ENCODE measurements at regions not wholly inside any gene's neighbourhood (a gene's known extent, or its start where the extent isn't known, plus 50 kb on each side); places are given as distances from the start of the nearest gene placed in this dataset.

DNA sequence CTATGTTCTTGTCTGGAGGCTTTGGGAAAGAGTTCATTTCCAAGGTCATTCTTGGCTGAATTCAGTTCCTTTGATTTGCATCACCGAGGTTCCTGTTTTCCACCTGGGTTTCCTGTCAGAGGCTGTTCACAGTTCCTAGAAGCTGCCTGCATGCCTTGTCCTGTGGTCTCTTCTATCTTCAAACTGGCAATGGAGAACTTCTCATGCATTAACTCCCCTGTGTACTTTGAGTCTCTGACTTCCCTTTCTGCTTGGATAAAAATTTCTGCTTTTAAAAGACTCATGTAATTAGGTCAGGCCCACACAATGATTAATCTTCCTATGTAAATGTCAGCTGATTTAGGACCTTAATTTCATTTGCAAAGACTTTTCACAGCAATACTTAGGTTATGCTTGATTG, 499.3 kb upstream of the FANCL start:
- Mint-ChIP-seq H3K27ac (no peak overlapping the region), H3K4me1 (ENCODE audit: low read depth in 2 of 2) (no peaks in the 10 kb centered on the region), H3K36me3 (ENCODE audit: insufficient read depth) (no peaks in the 10 kb centered on the region), H3K4me3 (no peak overlapping the region), H3K27me3 (no peaks in the 10 kb centered on the region), H3K9me3 (peaks cover 6 to 7% of the 10 kb centered on the region in 2 donors)
- ATAC-seq (replicated peaks) (no peak), DNase-seq (no peak)

GRCh38 chr2:58739033-58739432, 497.9 kb upstream of the FANCL start:
- DNase-seq (no peak), ATAC-seq (replicated peaks) (no peak)
- no peaks in the 10 kb centered on the region for H3K4me1 Mint-ChIP-seq (ENCODE audit: low read depth in 2 of 2)
- no peak overlapping the region for H3K27ac Mint-ChIP-seq
- H3K27me3 Mint-ChIP-seq: no peaks in the 10 kb centered on the region
- no peak overlapping the region for H3K4me3 Mint-ChIP-seq
- H3K9me3 Mint-ChIP-seq: peaks cover 0 to 3% of the 10 kb centered on the region in 2 donors
- H3K36me3 Mint-ChIP-seq (ENCODE audit: insufficient read depth): no peaks in the 10 kb centered on the region

- H3K27ac Mint-ChIP-seq: no peak overlapping the region
- no peaks in the 10 kb centered on the region for H3K9me3 Mint-ChIP-seq
- no peaks in the 10 kb centered on the region for H3K36me3 Mint-ChIP-seq (ENCODE audit: insufficient read depth)
- H3K4me3 Mint-ChIP-seq: no peak overlapping the region
- H3K4me1 Mint-ChIP-seq (ENCODE audit: low read depth in 2 of 2): no peaks in the 10 kb centered on the region
- ATAC-seq (replicated peaks) (no peak), DNase-seq (no peak)
- H3K27me3 Mint-ChIP-seq: no peaks in the 10 kb centered on the region
Observed at GRCh38 chr2:58734365-58734764, 493.2 kb upstream of the FANCL start.

GRCh38 chr2:58732999-58733398, 491.9 kb upstream of the FANCL start:
- no peaks in the 10 kb centered on the region for H3K4me1 Mint-ChIP-seq (ENCODE audit: low read depth in 2 of 2)

DNA sequence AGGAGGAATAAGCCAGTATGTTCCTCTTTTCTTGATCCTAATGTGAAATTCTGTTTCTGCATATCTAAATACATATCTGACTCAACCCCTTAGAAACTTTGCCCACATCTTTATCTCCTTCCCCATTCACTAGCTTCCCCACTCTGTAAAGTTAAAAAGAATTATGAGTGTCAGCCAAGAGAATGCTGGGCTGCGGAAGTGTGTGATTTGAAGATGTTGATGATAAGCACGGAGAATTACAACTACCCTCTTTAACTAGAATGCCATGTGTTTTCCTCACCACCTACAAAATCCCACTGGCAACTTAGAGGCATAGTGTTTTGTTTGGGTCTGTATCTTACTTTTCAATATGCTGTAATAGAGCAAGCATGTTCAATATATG, 490.4 kb upstream of the FANCL start:
- ATAC-seq (replicated peaks) (no peak), DNase-seq (no peak)
- Mint-ChIP-seq H3K4me1 (ENCODE audit: low read depth in 2 of 2) (no peaks in the 10 kb centered on the region), H3K4me3 (no peak overlapping the region), H3K27me3 (no peaks in the 10 kb centered on the region), H3K9me3 (no peaks in the 10 kb centered on the region), H3K36me3 (ENCODE audit: insufficient read depth) (no peaks in the 10 kb centered on the region), H3K27ac (no peak overlapping the region)

More at GRCh38 chr2:58732999-58733398, 491.9 kb upstream of the FANCL start:
- no peaks in the 10 kb centered on the region for H3K27me3 Mint-ChIP-seq
- no peak overlapping the region for H3K4me3 Mint-ChIP-seq
- ATAC-seq (replicated peaks) (no peak), DNase-seq (no peak)
- H3K27ac Mint-ChIP-seq: no peak overlapping the region
- no peaks in the 10 kb centered on the region for H3K9me3 Mint-ChIP-seq
- no peaks in the 10 kb centered on the region for H3K36me3 Mint-ChIP-seq (ENCODE audit: insufficient read depth)

DNA sequence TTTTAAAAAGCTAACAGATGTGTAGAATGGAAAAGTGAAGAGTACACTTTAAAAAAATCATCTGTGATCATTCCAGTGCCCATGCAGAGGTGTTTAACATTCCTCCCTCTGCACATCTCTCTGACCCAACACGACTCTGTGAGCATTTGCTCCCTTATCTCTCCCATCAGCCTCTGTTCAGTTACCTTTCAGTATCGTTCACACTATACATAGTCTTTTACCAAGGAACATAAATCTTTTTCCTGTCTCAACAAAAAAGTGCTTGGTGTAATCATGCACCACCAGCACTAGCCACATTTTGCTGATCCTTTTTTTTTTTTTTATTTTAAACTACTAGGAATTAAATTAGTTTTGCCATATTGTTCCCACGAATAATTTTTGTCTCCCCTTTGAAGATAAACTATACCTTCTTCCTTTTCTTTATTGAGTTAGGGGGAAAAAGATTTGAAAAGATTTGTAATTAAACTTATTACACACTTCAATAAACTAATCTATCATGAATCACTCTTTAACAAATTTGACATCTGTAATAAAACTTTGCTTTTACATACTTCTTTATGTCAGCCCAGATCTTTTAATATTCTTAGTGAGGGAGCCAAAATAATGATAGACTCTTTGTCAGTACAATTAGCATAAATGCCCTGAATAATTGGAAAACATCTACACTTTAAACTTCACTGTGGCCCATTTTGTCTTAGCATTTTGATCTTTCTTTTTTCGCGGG, 489.8 kb upstream of the FANCL start:
- Mint-ChIP-seq H3K36me3 (ENCODE audit: insufficient read depth) (no peaks in the 10 kb centered on the region), H3K9me3 (no peaks in the 10 kb centered on the region), H3K4me1 (ENCODE audit: low read depth in 2 of 2) (no peaks in the 10 kb centered on the region), H3K27me3 (no peaks in the 10 kb centered on the region), H3K4me3 (no peak overlapping the region), H3K27ac (no peak overlapping the region)
- ATAC-seq (replicated peaks): no peak
- DNase-seq: no peak

DNA sequence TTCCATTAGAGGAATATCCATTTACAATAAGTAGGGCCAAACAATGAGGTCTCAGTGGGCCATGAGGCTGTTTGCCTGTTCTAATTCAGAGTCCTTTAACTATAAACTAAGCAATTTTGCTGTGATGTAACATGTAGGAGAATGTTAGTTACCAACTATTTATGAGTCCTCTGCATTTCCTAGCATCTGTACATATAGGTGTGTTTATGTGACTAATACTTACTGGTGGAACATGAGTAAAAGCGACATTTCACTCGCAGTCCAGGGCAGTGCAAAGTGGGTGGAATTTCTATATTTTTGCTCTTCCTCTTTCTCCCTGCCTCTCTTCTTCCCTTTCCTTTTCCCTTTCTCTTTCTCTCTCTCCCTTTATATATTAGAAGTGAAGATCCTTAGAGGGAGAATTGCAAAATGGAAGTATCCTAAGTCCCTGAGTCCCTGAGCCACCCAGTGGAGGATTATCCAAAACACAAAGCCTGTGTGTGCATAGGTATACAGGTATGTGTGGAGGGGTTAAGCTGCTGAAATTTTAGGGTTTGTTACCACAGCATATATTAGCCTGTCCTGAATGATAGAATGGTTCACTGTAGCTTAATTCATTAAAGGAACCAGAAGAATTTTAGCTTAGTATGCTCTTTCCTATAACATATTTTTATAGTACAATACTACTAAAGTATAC, 487.0 kb upstream of the FANCL start:
- DNase-seq: no peak
- no peaks in the 10 kb centered on the region for H3K36me3 Mint-ChIP-seq (ENCODE audit: insufficient read depth)
- no peaks in the 10 kb centered on the region for H3K4me1 Mint-ChIP-seq (ENCODE audit: low read depth in 2 of 2)
- no peak for ATAC-seq (replicated peaks)
- no peaks in the 10 kb centered on the region for H3K27me3 Mint-ChIP-seq
- H3K9me3 Mint-ChIP-seq: no peaks in the 10 kb centered on the region
- H3K4me3 Mint-ChIP-seq: no peak overlapping the region
- H3K27ac Mint-ChIP-seq: no peak overlapping the region

DNA sequence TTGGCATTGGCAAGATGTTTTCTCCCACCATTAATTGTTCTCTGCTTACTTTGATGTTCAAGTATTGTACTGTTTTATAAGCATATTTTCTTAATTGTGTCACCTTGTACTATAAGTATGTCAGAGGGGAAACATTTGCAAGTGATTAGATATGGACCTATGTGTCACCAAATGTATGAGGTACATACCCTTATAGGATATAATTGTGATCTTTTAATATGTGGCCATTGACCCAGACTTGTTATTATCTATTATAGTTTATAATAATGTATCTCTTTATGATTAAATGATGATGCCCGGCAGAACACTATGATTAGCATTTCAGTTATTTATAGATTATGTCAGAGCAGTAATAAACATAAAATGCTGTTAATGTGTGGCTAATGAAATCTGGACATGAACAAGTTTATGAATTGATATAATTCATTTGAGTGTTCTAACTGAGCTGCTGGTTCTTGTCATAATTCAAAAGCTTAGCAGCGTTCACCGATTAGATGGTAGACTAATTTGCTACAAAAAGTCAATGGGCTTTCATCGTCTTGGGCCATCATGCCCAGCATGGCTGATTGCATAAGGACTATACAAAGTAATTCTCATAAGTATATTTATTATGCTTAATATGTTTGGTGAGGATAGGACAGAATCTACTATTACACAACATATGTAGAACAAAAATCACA, 480.9 kb upstream of the FANCL start:
- Mint-ChIP-seq H3K4me1 (ENCODE audit: low read depth in 2 of 2) (no peaks in the 10 kb centered on the region), H3K4me3 (no peak overlapping the region), H3K27ac (no peak overlapping the region), H3K36me3 (ENCODE audit: insufficient read depth) (no peaks in the 10 kb centered on the region), H3K27me3 (no peaks in the 10 kb centered on the region), H3K9me3 (peaks cover 0 to 1% of the 10 kb centered on the region in 2 donors)
- no peak for ATAC-seq (replicated peaks)
- no peak for DNase-seq

DNA sequence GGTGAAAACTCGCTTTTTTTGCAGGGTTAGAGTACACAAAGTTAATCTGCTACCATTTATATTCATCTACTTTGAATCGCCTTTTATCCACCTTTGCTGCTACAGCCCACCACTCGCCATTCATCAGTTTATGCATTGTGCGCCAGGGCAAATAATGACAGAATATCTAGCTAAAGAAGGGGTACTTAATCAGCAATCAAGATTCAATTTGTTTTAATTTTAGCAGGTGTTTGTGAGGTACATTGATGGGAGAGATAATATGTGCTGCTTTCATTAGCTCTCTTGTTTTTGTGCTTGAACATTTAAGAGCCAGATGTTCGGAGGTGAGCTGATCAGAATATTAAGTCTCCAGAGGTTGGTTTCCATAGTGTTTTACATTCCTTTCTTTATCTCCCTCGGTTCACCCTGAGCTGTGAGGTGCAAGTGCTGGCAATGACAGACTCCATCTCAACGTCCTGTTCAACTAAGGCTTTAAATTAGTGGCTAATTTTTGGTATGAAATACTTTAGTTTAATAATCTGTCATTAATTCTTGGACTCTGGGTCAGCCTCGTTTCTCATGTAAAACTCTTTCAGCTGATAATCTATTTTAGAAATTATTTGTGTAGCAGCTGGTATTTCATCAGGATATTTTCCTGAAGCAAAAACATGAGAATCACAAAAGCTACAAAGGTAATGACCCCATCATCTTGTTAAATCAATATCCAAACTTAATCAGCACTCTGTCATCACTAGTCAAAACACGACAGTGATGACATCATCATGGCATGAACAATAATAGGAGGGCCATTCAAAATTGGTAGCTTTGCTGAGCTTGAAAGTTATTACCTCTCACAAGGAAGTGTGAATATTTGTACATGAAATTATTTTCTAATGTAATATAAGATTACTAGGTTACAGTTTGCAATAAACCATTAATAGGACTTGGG, 479.9 kb upstream of the FANCL start:
- Mint-ChIP-seq H3K4me3 (no peak overlapping the region), H3K27me3 (no peaks in the 10 kb centered on the region), H3K9me3 (peaks cover 3 to 5% of the 10 kb centered on the region in 2 donors), H3K4me1 (ENCODE audit: low read depth in 2 of 2) (no peaks in the 10 kb centered on the region), H3K36me3 (ENCODE audit: insufficient read depth) (no peaks in the 10 kb centered on the region), H3K27ac (no peak overlapping the region)
- ATAC-seq (replicated peaks) (no peak), DNase-seq (no peak)

DNA sequence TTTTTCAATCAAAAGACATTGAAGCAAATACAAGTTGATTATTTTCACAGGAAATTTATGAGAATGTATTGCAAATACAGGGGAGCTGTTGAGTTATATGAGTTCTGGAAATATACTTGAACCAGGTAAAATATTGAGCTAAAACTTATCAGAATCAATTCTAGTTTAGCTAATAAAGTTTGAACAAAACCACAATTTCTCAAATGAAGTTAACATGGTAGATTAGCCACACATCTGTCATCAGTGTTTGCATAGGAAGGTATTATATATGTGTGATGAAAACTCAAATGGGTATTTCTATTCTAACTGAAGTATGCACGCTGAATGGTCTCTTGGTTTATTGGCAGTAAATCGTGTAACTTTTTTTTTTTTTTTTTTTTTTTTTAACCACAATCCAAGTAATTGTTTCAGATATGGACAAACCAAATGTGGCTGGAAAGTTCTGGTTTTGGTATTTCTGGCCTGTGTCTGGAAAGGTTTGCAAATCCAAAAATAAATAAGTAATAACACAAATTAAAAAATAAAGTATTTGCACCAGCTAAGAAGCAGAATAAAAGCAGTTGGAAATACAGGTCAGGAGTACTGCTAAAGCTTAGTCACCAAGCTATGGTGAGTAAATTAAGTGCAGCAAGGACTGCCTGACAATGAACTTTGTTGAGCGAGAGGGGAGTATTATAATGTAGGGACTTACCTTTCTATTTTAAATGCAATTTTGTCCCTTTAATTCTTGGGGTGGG, 479.1 kb upstream of the FANCL start:
- no peak for ATAC-seq (replicated peaks)
- H3K4me3 Mint-ChIP-seq: no peak overlapping the region
- DNase-seq: no peak
- H3K36me3 Mint-ChIP-seq (ENCODE audit: insufficient read depth): no peaks in the 10 kb centered on the region
- H3K27ac Mint-ChIP-seq: no peak overlapping the region
- no peaks in the 10 kb centered on the region for H3K27me3 Mint-ChIP-seq
- H3K9me3 Mint-ChIP-seq: peaks cover 5 to 9% of the 10 kb centered on the region in 2 donors
- no peaks in the 10 kb centered on the region for H3K4me1 Mint-ChIP-seq (ENCODE audit: low read depth in 2 of 2)

DNA sequence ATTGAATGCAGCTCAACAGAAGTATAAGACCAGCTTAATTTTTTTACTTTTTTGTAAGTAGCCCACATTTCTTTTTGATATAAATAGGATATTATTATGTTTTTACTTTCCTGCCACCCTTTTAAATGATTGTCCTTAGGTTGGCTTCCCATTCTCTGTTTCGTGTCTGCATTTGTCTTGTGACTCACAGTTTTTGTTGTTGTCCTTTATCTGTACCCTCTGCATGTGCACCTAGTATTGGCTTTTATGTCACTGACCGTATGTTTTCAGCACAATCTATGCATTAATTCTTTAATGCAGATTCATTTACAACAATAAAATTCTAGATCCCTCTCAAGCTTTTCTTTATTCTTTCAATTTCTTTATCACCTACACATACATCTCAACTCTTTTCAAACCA, 474.2 kb upstream of the FANCL start:
- H3K4me3 Mint-ChIP-seq: no peak overlapping the region
- no peaks in the 10 kb centered on the region for H3K4me1 Mint-ChIP-seq (ENCODE audit: low read depth in 2 of 2)
- no peaks in the 10 kb centered on the region for H3K36me3 Mint-ChIP-seq (ENCODE audit: insufficient read depth)
- ATAC-seq (replicated peaks) (no peak), DNase-seq (no peak)
- H3K9me3 Mint-ChIP-seq: peaks cover 5 to 9% of the 10 kb centered on the region in 2 donors
- H3K27ac Mint-ChIP-seq: no peak overlapping the region
- no peaks in the 10 kb centered on the region for H3K27me3 Mint-ChIP-seq

DNA sequence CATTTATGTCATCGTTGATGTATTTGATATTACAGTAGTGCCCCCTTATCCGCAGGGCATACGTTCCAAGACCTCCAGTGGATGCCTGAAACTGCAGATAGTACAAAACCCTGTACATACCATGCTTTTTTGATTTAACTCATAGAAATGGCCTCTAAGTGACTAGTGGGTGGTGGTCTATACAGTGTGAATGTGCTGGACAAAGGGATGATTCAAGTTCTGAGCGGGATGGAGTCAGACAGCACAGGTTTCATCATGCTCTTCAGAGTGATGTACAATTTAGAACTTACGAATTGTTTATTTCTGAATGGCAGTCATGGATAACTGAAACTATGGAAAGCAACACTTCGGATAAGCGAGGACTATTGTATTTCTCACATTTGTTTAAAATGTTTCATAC, 473.1 kb upstream of the FANCL start:
- H3K27ac Mint-ChIP-seq: no peak overlapping the region
- no peak overlapping the region for H3K4me3 Mint-ChIP-seq
- no peaks in the 10 kb centered on the region for H3K4me1 Mint-ChIP-seq (ENCODE audit: low read depth in 2 of 2)
- no peaks in the 10 kb centered on the region for H3K36me3 Mint-ChIP-seq (ENCODE audit: insufficient read depth)
- H3K9me3 Mint-ChIP-seq: peaks cover 7 to 9% of the 10 kb centered on the region in 2 donors
- H3K27me3 Mint-ChIP-seq: no peaks in the 10 kb centered on the region
- DNase-seq (no peak), ATAC-seq (replicated peaks) (no peak)
